Heart right ventricle (tissue), 16 donors: ENCODE measurements at regions not wholly inside any gene's neighbourhood (a gene's known extent, or its start where the extent isn't known, plus 50 kb on each side); places are given as distances from the start of the nearest gene placed in this dataset.

Experiments
- ATAC-seq, 8 donors: fragments of 200-7000 bp; cut with Tn5 transposase; one replicate each; pipeline ENCODE4 v1.9.1; 2020; ENCODE audit warnings: mild to moderate bottlenecking in 8 of 8, moderate library complexity in 8 of 8, moderate number of reproducible peaks in 1 of 8
- DNase-seq, 2 donors: peaks; one replicate each; pipeline ENCODE4 v3.0.0-alpha.2; 2020
- H3K27ac ChIP-seq, 10 donors: fragments of 200-600 bp; sonication (generic) in 2 of 10; one replicate each; pipeline versions ENCODE4 v1.5.0 to v1.8.0; 2020 to 2022; ENCODE audit warnings: mild to moderate bottlenecking in 3 of 10
- H3K27me3 ChIP-seq, 7 donors: fragments of 200-600 bp; one replicate each; pipeline ENCODE4 v1.8.0; 2021 to 2022; ENCODE audit warnings: mild to moderate bottlenecking in 2 of 7
- H3K36me3 ChIP-seq, 9 donors: fragments of 200-600 bp; sonication (generic) in 1 of 9; one replicate each; pipeline versions ENCODE4 v1.5.0 to v1.8.0; 2020 to 2022; ENCODE audit warnings: mild to moderate bottlenecking in 2 of 9
- H3K4me1 ChIP-seq, 9 donors: fragments of 200-600 bp; sonication (generic) in 1 of 9; one replicate each; pipeline versions ENCODE4 v1.5.0 to v1.8.0; 2020 to 2022; ENCODE audit warnings: mild to moderate bottlenecking in 4 of 9
- H3K4me3 ChIP-seq, 10 donors: fragments of 200-600 bp; sonication (generic) in 2 of 10; one replicate each; pipeline versions ENCODE4 v1.5.0 to v1.8.0; 2020 to 2022; ENCODE audit warnings: mild to moderate bottlenecking in 7 of 10, moderate library complexity in 2 of 10
- H3K9me3 ChIP-seq, 11 donors: fragments of 200-600 bp in 10 of 11; sonication (generic) in 2 of 11; one replicate each; pipeline versions ENCODE4 v1.5.0 to v1.8.0; 2013 to 2022; ENCODE audit warnings: mild to moderate bottlenecking in 2 of 11, control low read depth in 1 of 11, moderate library complexity in 1 of 11
- CTCF ChIP-seq, 9 donors: fragments of 200-600 bp; sonication (generic) in 2 of 9; IDR thresholded peaks; one replicate each; pipeline versions ENCODE4 v1.5.0 to v1.8.0; 2021 to 2022; ENCODE audit warnings: antibody characterized with exemption in 9 of 9, mild to moderate bottlenecking in 5 of 9, moderate library complexity in 1 of 9
- WGBS, 2 donors: extraction: QIAGEN DNeasy Blood & Tissue Kit; methylation state at CpG; one replicate each; pipeline ENCODE4 v1.1.7; 2013; ENCODE audit warnings: inconsistent platforms in 1 of 2; 5-methylcytosine and 5-hydroxymethylcytosine counted together
- intact Hi-C, 10 donors: fragments of 100-400 bp; cut with DNase I; formaldehyde crosslinking; loops; one replicate each; pipeline versions ENCODE4 v1.11.1 to v1.14.2; 2022
- donor health status: Arrhythmogenic right ventricular cardiomyopathy.
- donor health status: ischemic (EF 13 %, LVEDD 7.1; RV severe dilation, severe dysfunction).
- donor health status: healthy with polysubstance abuse.
- donor health status: DM: no; HTN: yes; CAD: no.
- donor health status: DM: no; HTN: no; CAD: no.
- donor health status: ischemic (EF 25% LVEDD 6.9; RV normal size, moderate dysfunction).
- donor health status: ischemic (EF 25% LVEDD 5.7; RV mildly dilated, moderate dysfunction).
- donor health status: healthy.
- donor health status: DM: yes; HTN: yes; CAD: no.
- donor health status: Ischemic cardiomyopathy.
- donor health status: ischemic (EF 35%, LVEDD 5.7; RV mildly dilated, moderate dysfunction).
- donor health status: nonischemic (EF 11% LVEDD 7.7; RV severe dilation, severe dysfunction).
- donor health status: DM: yes; HTN: yes; CAD: no.
- donor health status: PGD.
- donor health status: ischemic (EF 29% LVEDD 5.4; RV normal size, mild dysfunction).
- donor health status: nonischemic (EF 23%, LVEDD 6.1; RV moderate dilation, normal function).

GRCh38 chr3:70738291-70738681, 425.8 kb upstream of the MDFIC2 start:
- no peak for TF ChIP-seq CTCF (IDR thresholded peaks at IDR 0.05)
- no peak overlapping the region for H3K27ac ChIP-seq
- intact Hi-C loops, result no loop called here
- ATAC-seq, result no peak
- WGBS, 2 donors, result 58 to 62% methylated on average over 4 of the region's 4 CpGs
- H3K9me3 ChIP-seq, result no peaks in the 10 kb centered on the region
- H3K27me3 ChIP-seq, result no peaks in the 10 kb centered on the region
- no peak overlapping the region for H3K4me3 ChIP-seq
- H3K4me1 ChIP-seq, result no peaks in the 10 kb centered on the region
- H3K36me3 ChIP-seq, result no peaks in the 10 kb centered on the region
- DNase-seq, result no peak

- H3K4me3 ChIP-seq, result no peak overlapping the region
- H3K27ac ChIP-seq, result no peak overlapping the region
- H3K4me1 ChIP-seq, result no peaks in the 10 kb centered on the region
- H3K9me3 ChIP-seq, result no peaks in the 10 kb centered on the region
- ATAC-seq (no peak), DNase-seq (no peak)
- WGBS, 2 donors, result 39 to 42% methylated on average over 2 of the region's 2 CpGs
- TF ChIP-seq CTCF (IDR thresholded peaks at IDR 0.05), result no peak
- no peaks in the 10 kb centered on the region for H3K36me3 ChIP-seq
- intact Hi-C loops, result no loop called here
- no peaks in the 10 kb centered on the region for H3K27me3 ChIP-seq
Measured at GRCh38 chr3:70737666-70738290, 425.3 kb upstream of the MDFIC2 start.

GRCh38 chr3:70736009-70736408, 423.6 kb upstream of the MDFIC2 start:
- ATAC-seq (no peak), DNase-seq (no peak)
- 79 to 95% methylated on average over 1 of the region's 1 CpG for WGBS, 2 donors
- no peak overlapping the region for H3K27ac ChIP-seq
- no peaks in the 10 kb centered on the region for H3K27me3 ChIP-seq
- H3K9me3 ChIP-seq, result no peaks in the 10 kb centered on the region
- H3K4me3 ChIP-seq, result no peak overlapping the region
- no peak for TF ChIP-seq CTCF (IDR thresholded peaks at IDR 0.05)
- no peaks in the 10 kb centered on the region for H3K4me1 ChIP-seq
- intact Hi-C loops, result no loop called here
- H3K36me3 ChIP-seq, result no peaks in the 10 kb centered on the region

- H3K4me3 ChIP-seq, result no peak overlapping the region
- no peak for ATAC-seq
- TF ChIP-seq CTCF (IDR thresholded peaks at IDR 0.05), result no peak
Measured at GRCh38 chr3:70734756-70735155, 422.3 kb upstream of the MDFIC2 start.

More at GRCh38 chr3:70734756-70735155, 422.3 kb upstream of the MDFIC2 start:
- WGBS, 2 donors, result 95 to 98% methylated on average over 3 of the region's 3 CpGs
- Histone ChIP-seq H3K4me1 (no peaks in the 10 kb centered on the region), H3K36me3 (no peaks in the 10 kb centered on the region), H3K27me3 (no peaks in the 10 kb centered on the region), H3K27ac (no peak overlapping the region), H3K9me3 (no peaks in the 10 kb centered on the region)
- intact Hi-C loops, result no loop called here
- no peak for DNase-seq
